ENCODE measurements at regions not wholly inside any gene's neighbourhood (a gene's known extent, or its start where the extent isn't known, plus 50 kb on each side); places are given as distances from the start of the nearest gene placed in this dataset.

- Mint-ChIP-seq H3K4me3 (no peak overlapping the region), H3K9me3 (peaks cover 2 to 3% of the 10 kb centered on the region in 2 donors), H3K27ac (no peak overlapping the region), H3K27me3 (ENCODE audit: low read depth in 2 of 2) (peaks cover 0 to 6% of the 10 kb centered on the region in 2 donors), H3K36me3 (no peaks in the 10 kb centered on the region), H3K4me1 (no peaks in the 10 kb centered on the region)
- TF ChIP-seq, protein P1, sequence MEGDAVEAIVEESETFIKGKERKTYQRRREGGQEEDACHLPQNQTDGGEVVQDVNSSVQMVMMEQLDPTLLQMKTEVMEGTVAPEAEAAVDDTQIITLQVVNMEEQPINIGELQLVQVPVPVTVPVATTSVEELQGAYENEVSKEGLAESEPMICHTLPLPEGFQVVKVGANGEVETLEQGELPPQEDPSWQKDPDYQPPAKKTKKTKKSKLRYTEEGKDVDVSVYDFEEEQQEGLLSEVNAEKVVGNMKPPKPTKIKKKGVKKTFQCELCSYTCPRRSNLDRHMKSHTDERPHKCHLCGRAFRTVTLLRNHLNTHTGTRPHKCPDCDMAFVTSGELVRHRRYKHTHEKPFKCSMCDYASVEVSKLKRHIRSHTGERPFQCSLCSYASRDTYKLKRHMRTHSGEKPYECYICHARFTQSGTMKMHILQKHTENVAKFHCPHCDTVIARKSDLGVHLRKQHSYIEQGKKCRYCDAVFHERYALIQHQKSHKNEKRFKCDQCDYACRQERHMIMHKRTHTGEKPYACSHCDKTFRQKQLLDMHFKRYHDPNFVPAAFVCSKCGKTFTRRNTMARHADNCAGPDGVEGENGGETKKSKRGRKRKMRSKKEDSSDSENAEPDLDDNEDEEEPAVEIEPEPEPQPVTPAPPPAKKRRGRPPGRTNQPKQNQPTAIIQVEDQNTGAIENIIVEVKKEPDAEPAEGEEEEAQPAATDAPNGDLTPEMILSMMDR (IDR thresholded peaks at IDR 0.05), result no peak
- H3K4me1 ChIP-seq (ENCODE audit: control insufficient read depth, insufficient read depth, low read length), result no peaks in the 10 kb centered on the region
- no peaks in the 10 kb centered on the region for H3K36me3 ChIP-seq (ENCODE audit: control insufficient read depth, insufficient read depth, low read length)
- no peak overlapping the region for H3K4me3 ChIP-seq (ENCODE audit: low read length)
- H3K27ac ChIP-seq (ENCODE audit: low read length), result no peak overlapping the region
- no peak for DNase-seq
- intact Hi-C loops (cut with micrococcal nuclease), result no loop called here
- H3K9me3 ChIP-seq (ENCODE audit: control insufficient read depth, insufficient read depth, low read length), result no peaks in the 10 kb centered on the region
- no peaks in the 10 kb centered on the region for H3K27me3 ChIP-seq (ENCODE audit: control insufficient read depth, insufficient read depth, low read length)
- ATAC-seq, result no peak
Measured at GRCh38 chr10:44190541-44190940, 194.4 kb downstream of the CXCL12 start.

DNA sequence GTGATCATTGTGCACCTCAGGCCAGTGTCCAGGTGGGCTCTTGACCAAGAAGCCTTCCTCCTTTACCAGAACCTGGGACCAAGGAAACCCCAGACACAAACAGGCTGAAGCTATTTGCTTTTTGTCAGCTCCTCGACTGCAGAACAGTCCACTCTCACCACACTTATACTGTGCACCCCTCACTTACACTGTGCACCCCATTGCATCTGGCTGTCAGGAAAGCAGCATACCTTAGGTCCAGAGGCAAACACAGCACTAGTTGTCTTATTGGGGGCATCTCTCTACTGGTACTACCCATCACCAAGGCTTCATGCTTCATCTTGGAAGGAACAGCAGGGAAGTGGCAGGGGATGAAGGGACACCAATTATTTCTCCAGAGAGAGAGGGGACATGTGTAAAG lies 198.1 kb downstream of the CXCL12 start:
- Mint-ChIP-seq H3K9me3 (peaks cover 2 to 3% of the 10 kb centered on the region in 2 donors), H3K27me3 (ENCODE audit: low read depth in 2 of 2) (peaks cover 0 to 10% of the 10 kb centered on the region in 2 donors), H3K27ac (no peak overlapping the region), H3K36me3 (no peaks in the 10 kb centered on the region), H3K4me1 (no peaks in the 10 kb centered on the region), H3K4me3 (no peak overlapping the region)
- H3K4me3 ChIP-seq (ENCODE audit: low read length), result no peak overlapping the region
- TF ChIP-seq, protein P1 (IDR thresholded peaks at IDR 0.05), result no peak
- no peaks in the 10 kb centered on the region for H3K27me3 ChIP-seq (ENCODE audit: control insufficient read depth, insufficient read depth, low read length)
- H3K36me3 ChIP-seq (ENCODE audit: control insufficient read depth, insufficient read depth, low read length), result no peaks in the 10 kb centered on the region
- ATAC-seq (no peak), DNase-seq (no peak)
- intact Hi-C loops (cut with micrococcal nuclease), result no loop called here
- H3K4me1 ChIP-seq (ENCODE audit: control insufficient read depth, insufficient read depth, low read length), result no peaks in the 10 kb centered on the region
- WGBS (ENCODE audit: insufficient coverage), result 83% methylated on average over 1 of the region's 1 CpG
- no peaks in the 10 kb centered on the region for H3K9me3 ChIP-seq (ENCODE audit: control insufficient read depth, insufficient read depth, low read length)
- H3K27ac ChIP-seq (ENCODE audit: low read length), result no peak overlapping the region

- Mint-ChIP-seq H3K36me3 (no peaks in the 10 kb centered on the region), H3K27me3 (ENCODE audit: low read depth in 2 of 2) (peaks cover 0 to 10% of the 10 kb centered on the region in 2 donors), H3K9me3 (peaks cover 2 to 3% of the 10 kb centered on the region in 2 donors), H3K27ac (no peak overlapping the region), H3K4me3 (no peak overlapping the region), H3K4me1 (no peaks in the 10 kb centered on the region)
- ATAC-seq (no peak), DNase-seq (no peak)
- Histone ChIP-seq H3K27ac (ENCODE audit: low read length) (no peak overlapping the region), H3K4me3 (ENCODE audit: low read length) (no peak overlapping the region), H3K27me3 (ENCODE audit: control insufficient read depth, insufficient read depth, low read length) (no peaks in the 10 kb centered on the region), H3K36me3 (ENCODE audit: control insufficient read depth, insufficient read depth, low read length) (no peaks in the 10 kb centered on the region), H3K4me1 (ENCODE audit: control insufficient read depth, insufficient read depth, low read length) (no peaks in the 10 kb centered on the region), H3K9me3 (ENCODE audit: control insufficient read depth, insufficient read depth, low read length) (no peaks in the 10 kb centered on the region)
- intact Hi-C loops (cut with micrococcal nuclease), result no loop called here
- TF ChIP-seq, protein P1 (IDR thresholded peaks at IDR 0.05), result no peak
- WGBS (ENCODE audit: insufficient coverage), result 39% methylated on average over 2 of the region's 2 CpGs
Measured at GRCh38 chr10:44186150-44186549, 198.7 kb downstream of the CXCL12 start.

- Histone ChIP-seq H3K4me3 (ENCODE audit: low read length) (no peak overlapping the region), H3K27ac (ENCODE audit: low read length) (no peak overlapping the region), H3K4me1 (ENCODE audit: control insufficient read depth, insufficient read depth, low read length) (no peaks in the 10 kb centered on the region), H3K27me3 (ENCODE audit: control insufficient read depth, insufficient read depth, low read length) (no peaks in the 10 kb centered on the region), H3K9me3 (ENCODE audit: control insufficient read depth, insufficient read depth, low read length) (no peaks in the 10 kb centered on the region), H3K36me3 (ENCODE audit: control insufficient read depth, insufficient read depth, low read length) (no peaks in the 10 kb centered on the region)
- H3K27ac Mint-ChIP-seq, result no peak overlapping the region
- no peak for DNase-seq
- TF ChIP-seq, protein P1 (IDR thresholded peaks at IDR 0.05), result no peak
- peaks cover 0 to 10% of the 10 kb centered on the region in 2 donors for H3K27me3 Mint-ChIP-seq (ENCODE audit: low read depth in 2 of 2)
- no peaks in the 10 kb centered on the region for H3K9me3 Mint-ChIP-seq
- H3K4me3 Mint-ChIP-seq, result no peak overlapping the region
- 86% methylated on average over 6 of the region's 6 CpGs for WGBS (ENCODE audit: insufficient coverage)
- intact Hi-C loops (cut with micrococcal nuclease), result no loop called here
- H3K36me3 Mint-ChIP-seq, result no peaks in the 10 kb centered on the region
- ATAC-seq, result no peak
- H3K4me1 Mint-ChIP-seq, result no peaks in the 10 kb centered on the region
Measured at GRCh38 chr10:44185315-44185666, 199.6 kb downstream of the CXCL12 start.
